ENCODE measurements at regions not wholly inside any gene's neighbourhood (a gene's known extent, or its start where the extent isn't known, plus 50 kb on each side); places are given as distances from the start of the nearest gene placed in this dataset.
A peak's percentile ranks its signal among the peaks of the same experiment; 100 is the strongest.

- peak overlapping the region in 1 of 2 donors; percentile 6 for H3K27ac ChIP-seq (ENCODE audit: low read depth in 1 of 2, low read length in 2 of 2)
- H3K4me3 ChIP-seq (ENCODE audit: low read depth in 1 of 3, low read length in 3 of 3) = no peak overlapping the region
- peak; percentile 55 for DNase-seq (ENCODE audit: low spot score)
- WGBS = 39% methylated on average over 12 of the region's 12 CpGs
- no peaks in the 10 kb centered on the region for H3K9me3 ChIP-seq (ENCODE audit: control insufficient read depth in 4 of 4, low read length in 3 of 4)
- TF ChIP-seq RXRA (IDR thresholded peaks at IDR 0.05) (peak; percentile 73 to 85), SP1 (IDR thresholded peaks at IDR 0.05) (peak; percentile 84), YY1 (IDR thresholded peaks at IDR 0.05) (no peak), EGR1 (IDR thresholded peaks at IDR 0.05; ENCODE audit: low read depth in 2 of 2) (no peak), FOXA2 (IDR thresholded peaks at IDR 0.05) (no peak), HNF4A (conservative IDR thresholded peaks at IDR 0.05) (peak; percentile 87), RAD21 (IDR thresholded peaks at IDR 0.05) (peak; percentile 33 to 58), NR2F2 (IDR thresholded peaks at IDR 0.05) (no peak), CTCF (IDR thresholded peaks at IDR 0.05; ENCODE audit: low read depth, low read length, missing input control) (no peak), HNF4G (IDR thresholded peaks at IDR 0.05) (peak; percentile 70)
- no peak overlapping the region for H3K9ac ChIP-seq (ENCODE audit: low read depth in 1 of 2, low read length in 2 of 2)
- peaks cover 5 to 21% (median 10%) of the 10 kb centered on the region in 4 donors for H3K4me1 ChIP-seq (ENCODE audit: control insufficient read depth in 4 of 4, insufficient read depth in 4 of 4, low read length in 3 of 4)
- no peaks in the 10 kb centered on the region for H3K27me3 ChIP-seq (ENCODE audit: control insufficient read depth in 4 of 4, insufficient read depth in 4 of 4, low read length in 3 of 4)
- no peaks in the 10 kb centered on the region for H3K36me3 ChIP-seq (ENCODE audit: control insufficient read depth in 4 of 4, insufficient read depth in 3 of 4, low read depth in 1 of 4, low read length in 3 of 4)
Observed at GRCh38 chr2:8334866-8335325, 347.0 kb upstream of the ID2 start.

GRCh38 chr2:8335801-8336200, 346.1 kb upstream of the ID2 start:
- WGBS = 97% methylated on average over 8 of the region's 8 CpGs
- H3K27ac ChIP-seq (ENCODE audit: low read depth in 1 of 2, low read length in 2 of 2) = no peak overlapping the region

GRCh38 chr2:8337321-8337720, 344.5 kb upstream of the ID2 start:
- H3K9ac ChIP-seq (ENCODE audit: low read depth in 1 of 2, low read length in 2 of 2) = no peak overlapping the region
- no peak overlapping the region for H3K27ac ChIP-seq (ENCODE audit: low read depth in 1 of 2, low read length in 2 of 2)
- H3K9me3 ChIP-seq (ENCODE audit: control insufficient read depth in 4 of 4, low read length in 3 of 4) = no peaks in the 10 kb centered on the region
- H3K4me3 ChIP-seq (ENCODE audit: low read depth in 1 of 3, low read length in 3 of 3) = no peak overlapping the region
- 92% methylated on average over 4 of the region's 4 CpGs for WGBS
- H3K36me3 ChIP-seq (ENCODE audit: control insufficient read depth in 4 of 4, insufficient read depth in 3 of 4, low read depth in 1 of 4, low read length in 3 of 4) = no peaks in the 10 kb centered on the region
- DNase-seq (ENCODE audit: low spot score) = no peak
- H3K4me1 ChIP-seq (ENCODE audit: control insufficient read depth in 4 of 4, insufficient read depth in 4 of 4, low read length in 3 of 4) = peaks cover 3 to 22% (median 8%) of the 10 kb centered on the region in 4 donors
- H3K27me3 ChIP-seq (ENCODE audit: control insufficient read depth in 4 of 4, insufficient read depth in 4 of 4, low read length in 3 of 4) = no peaks in the 10 kb centered on the region
- no peak for TF ChIP-seq HNF4G (IDR thresholded peaks at IDR 0.05)
- TF ChIP-seq RXRA (IDR thresholded peaks at IDR 0.05) = no peak
- TF ChIP-seq GABPA (IDR thresholded peaks at IDR 0.05 in 1 of 2, conservative IDR thresholded peaks at IDR 0.05 in 1 of 2) = no peak
- no peak for TF ChIP-seq REST (IDR thresholded peaks at IDR 0.05)
- no peak for TF ChIP-seq NR2F2 (IDR thresholded peaks at IDR 0.05)
- no peak for TF ChIP-seq TAF1 (conservative IDR thresholded peaks at IDR 0.05)
- TF ChIP-seq ZBTB33 (IDR thresholded peaks at IDR 0.05) = no peak
- TF ChIP-seq MAX (IDR thresholded peaks at IDR 0.05) = no peak
- no peak for TF ChIP-seq JUND (IDR thresholded peaks at IDR 0.05)
- no peak for TF ChIP-seq FOXA2 (IDR thresholded peaks at IDR 0.05)
- TF ChIP-seq FOXA1 (IDR thresholded peaks at IDR 0.05) = no peak
- no peak for TF ChIP-seq RAD21 (IDR thresholded peaks at IDR 0.05)
- no peak for TF ChIP-seq CTCF (IDR thresholded peaks at IDR 0.05; ENCODE audit: low read depth, low read length, missing input control)
- TF ChIP-seq HNF4A (conservative IDR thresholded peaks at IDR 0.05) = no peak
- no peak for TF ChIP-seq YY1 (IDR thresholded peaks at IDR 0.05)
- no peak for TF ChIP-seq SP1 (IDR thresholded peaks at IDR 0.05)

More at GRCh38 chr2:8335801-8336200, 346.1 kb upstream of the ID2 start:
- TF ChIP-seq GABPA (IDR thresholded peaks at IDR 0.05 in 1 of 2, conservative IDR thresholded peaks at IDR 0.05 in 1 of 2) (no peak), YY1 (IDR thresholded peaks at IDR 0.05) (no peak), RXRA (IDR thresholded peaks at IDR 0.05) (no peak), HNF4A (conservative IDR thresholded peaks at IDR 0.05) (no peak), EGR1 (IDR thresholded peaks at IDR 0.05; ENCODE audit: low read depth in 2 of 2) (no peak), RAD21 (IDR thresholded peaks at IDR 0.05) (no peak), FOXA2 (IDR thresholded peaks at IDR 0.05) (no peak)
- DNase-seq (ENCODE audit: low spot score) = no peak
- H3K4me3 ChIP-seq (ENCODE audit: low read depth in 1 of 3, low read length in 3 of 3) = no peak overlapping the region
- H3K9ac ChIP-seq (ENCODE audit: low read depth in 1 of 2, low read length in 2 of 2) = no peak overlapping the region
- peaks cover 3 to 21% (median 8%) of the 10 kb centered on the region in 4 donors for H3K4me1 ChIP-seq (ENCODE audit: control insufficient read depth in 4 of 4, insufficient read depth in 4 of 4, low read length in 3 of 4)
- H3K27me3 ChIP-seq (ENCODE audit: control insufficient read depth in 4 of 4, insufficient read depth in 4 of 4, low read length in 3 of 4) = no peaks in the 10 kb centered on the region
- H3K36me3 ChIP-seq (ENCODE audit: control insufficient read depth in 4 of 4, insufficient read depth in 3 of 4, low read depth in 1 of 4, low read length in 3 of 4) = no peaks in the 10 kb centered on the region
- no peaks in the 10 kb centered on the region for H3K9me3 ChIP-seq (ENCODE audit: control insufficient read depth in 4 of 4, low read length in 3 of 4)
